ENCODE measurements at regions not wholly inside any gene's neighbourhood (a gene's known extent, or its start where the extent isn't known, plus 50 kb on each side); places are given as distances from the start of the nearest gene placed in this dataset.

DNA sequence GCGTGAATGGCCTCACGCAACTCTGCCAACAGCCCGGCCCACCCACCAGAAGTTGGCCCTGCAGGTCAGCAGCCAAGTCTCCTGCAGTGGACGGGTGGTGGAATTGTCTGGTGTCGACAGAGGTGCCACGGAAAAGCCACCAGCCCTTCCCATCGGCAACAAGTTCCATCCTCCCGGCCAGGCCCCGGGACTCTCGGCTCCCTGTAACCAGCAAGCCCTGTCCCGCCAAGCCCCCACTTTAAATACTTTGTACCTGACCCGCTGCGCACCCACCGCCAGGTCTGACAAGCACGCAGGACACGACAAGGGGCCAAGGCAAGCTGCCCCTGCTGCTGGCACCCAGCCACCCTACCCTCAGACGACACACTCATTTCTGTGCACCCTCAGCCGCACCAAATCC, 100.8 kb downstream of the RBFOX3 start:
- TF ChIP-seq, protein P1, sequence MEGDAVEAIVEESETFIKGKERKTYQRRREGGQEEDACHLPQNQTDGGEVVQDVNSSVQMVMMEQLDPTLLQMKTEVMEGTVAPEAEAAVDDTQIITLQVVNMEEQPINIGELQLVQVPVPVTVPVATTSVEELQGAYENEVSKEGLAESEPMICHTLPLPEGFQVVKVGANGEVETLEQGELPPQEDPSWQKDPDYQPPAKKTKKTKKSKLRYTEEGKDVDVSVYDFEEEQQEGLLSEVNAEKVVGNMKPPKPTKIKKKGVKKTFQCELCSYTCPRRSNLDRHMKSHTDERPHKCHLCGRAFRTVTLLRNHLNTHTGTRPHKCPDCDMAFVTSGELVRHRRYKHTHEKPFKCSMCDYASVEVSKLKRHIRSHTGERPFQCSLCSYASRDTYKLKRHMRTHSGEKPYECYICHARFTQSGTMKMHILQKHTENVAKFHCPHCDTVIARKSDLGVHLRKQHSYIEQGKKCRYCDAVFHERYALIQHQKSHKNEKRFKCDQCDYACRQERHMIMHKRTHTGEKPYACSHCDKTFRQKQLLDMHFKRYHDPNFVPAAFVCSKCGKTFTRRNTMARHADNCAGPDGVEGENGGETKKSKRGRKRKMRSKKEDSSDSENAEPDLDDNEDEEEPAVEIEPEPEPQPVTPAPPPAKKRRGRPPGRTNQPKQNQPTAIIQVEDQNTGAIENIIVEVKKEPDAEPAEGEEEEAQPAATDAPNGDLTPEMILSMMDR (IDR thresholded peaks at IDR 0.05; ENCODE audit: borderline replicate concordance, extremely low read depth, low read length, poor library complexity, severe bottlenecking), result no peak
- TF ChIP-seq EZH2 (IDR thresholded peaks at IDR 0.05; ENCODE audit: borderline replicate concordance, low read depth, low read length, severe bottlenecking), result no peak

Measured in DND-41 (cell line).